HEK293 (cell line): ENCODE measurements at regions not wholly inside any gene's neighbourhood (a gene's known extent, or its start where the extent isn't known, plus 50 kb on each side); places are given as distances from the start of the nearest gene placed in this dataset.

ENCODE experiments used
- CTCF ChIA-PET: fragments of 350-600 bp; formaldehyde crosslinking; extraction: SDS; loops from one replicate; lab custom pipeline; 2021; ENCODE audit warnings: antibody characterized with exemption; lab: Yijun Ruan, JAX
- POLR2A ChIA-PET: fragments of 300-600 bp; formaldehyde crosslinking; extraction: SDS; loops from one replicate; lab custom pipeline; 2020; ENCODE audit warnings: antibody characterized with exemption, inconsistent platforms; lab: Yijun Ruan, JAX
- H3K27ac ChIP-seq: fragments of 200-500 bp; sonication (Bioruptor generic); 2 replicates; pipeline ENCODE4 v1.5.1; 2014; ENCODE audit warnings: low read depth, low read length, control low read depth, inconsistent platforms; ENCODE audit errors: extremely low read depth
- H3K36me3 ChIP-seq, 2 experiments: fragments of 200-500 bp in 1 of 2; sonication (Bioruptor generic) in 1 of 2; 1 replicate in 1 of 2; 2 replicates in 1 of 2; pipeline ENCODE4 v1.5.1; 2014 to 2017; ENCODE audit warnings: inconsistent platforms in 2 of 2, low read length in 2 of 2; ENCODE audit not compliant: control insufficient read depth in 2 of 2, insufficient read depth in 1 of 2
- H3K4me1 ChIP-seq: fragments of 200-500 bp; sonication (Bioruptor generic); 2 replicates; pipeline ENCODE4 v1.5.1; 2014; ENCODE audit warnings: mild to moderate bottlenecking, low read length, inconsistent platforms; ENCODE audit not compliant: control insufficient read depth, insufficient read depth
- H3K4me3 ChIP-seq: 2 replicates; pipeline ENCODE4 v1.5.1; 2011; ENCODE audit warnings: low read depth, mild to moderate bottlenecking, control low read depth, low read length, moderate library complexity
- H3K9me3 ChIP-seq: fragments of 200-500 bp; sonication (Bioruptor generic); 2 replicates; pipeline ENCODE4 v1.5.1; 2014; ENCODE audit warnings: low read depth, low read length, inconsistent platforms; ENCODE audit not compliant: control insufficient read depth, insufficient read depth
- PRDM1 ChIP-seq: fragments of 450-650 bp; formaldehyde crosslinking; IDR thresholded peaks from 2 replicates; pipeline ENCODE4; 2016; ENCODE audit warnings: missing biosample characterization, missing genetic modification characterization
- SP7 ChIP-seq: fragments of 450-650 bp; formaldehyde crosslinking; IDR thresholded peaks from 2 replicates; pipeline ENCODE4 v1.5.1; 2016; ENCODE audit warnings: missing biosample characterization, missing genetic modification characterization
- ZBTB7A ChIP-seq: fragments of 450-650 bp; formaldehyde crosslinking; IDR thresholded peaks from 2 replicates; pipeline ENCODE4 v1.5.1; 2016; ENCODE audit warnings: low read depth, missing biosample characterization, missing genetic modification characterization
- ZFP3 ChIP-seq: fragments of 450-650 bp; formaldehyde crosslinking; IDR thresholded peaks from 2 replicates; pipeline ENCODE4 v1.5.1; 2016; ENCODE audit warnings: low read depth, missing biosample characterization, missing genetic modification characterization
- ZNF354C ChIP-seq: fragments of 450-650 bp; formaldehyde crosslinking; IDR thresholded peaks from 2 replicates; pipeline ENCODE4 v1.5.1; 2016; ENCODE audit warnings: missing biosample characterization, missing genetic modification characterization, low read depth, borderline replicate concordance
- ZNF473 ChIP-seq: fragments of 450-650 bp; formaldehyde crosslinking; IDR thresholded peaks from 2 replicates; pipeline ENCODE4 v1.5.1; 2017; ENCODE audit warnings: missing biosample characterization, missing genetic modification characterization
- ZNF510 ChIP-seq: fragments of 450-650 bp; formaldehyde crosslinking; IDR thresholded peaks from 2 replicates; pipeline ENCODE4 v1.5.1; 2018; ENCODE audit warnings: mild to moderate bottlenecking, missing genetic modification characterization, missing biosample characterization; ENCODE audit not compliant: insufficient replicate concordance
- ZNF561 ChIP-seq: fragments of 450-650 bp; IDR thresholded peaks from 2 replicates; pipeline ENCODE4 v1.5.1; 2018; ENCODE audit warnings: missing biosample characterization, missing genetic modification characterization, borderline replicate concordance
- ZNF585B ChIP-seq: fragments of 450-650 bp; formaldehyde crosslinking; IDR thresholded peaks from 2 replicates; pipeline ENCODE4 v1.5.1; 2016; ENCODE audit warnings: missing biosample characterization, missing genetic modification characterization
- ZNF76 ChIP-seq: fragments of 450-650 bp; formaldehyde crosslinking; IDR thresholded peaks from 2 replicates; pipeline ENCODE4; 2016; ENCODE audit warnings: low read depth, missing biosample characterization, missing genetic modification characterization, borderline replicate concordance
- ZNF837 ChIP-seq: fragments of 450-650 bp; formaldehyde crosslinking; IDR thresholded peaks from 2 replicates; pipeline ENCODE4 v1.5.1; 2016; ENCODE audit warnings: missing biosample characterization, missing genetic modification characterization
- TF ChIP-seq, protein P1 (sequence below): fragments of 450-650 bp; formaldehyde crosslinking; IDR thresholded peaks from 2 replicates; pipeline ENCODE4 v1.5.1; 2016; ENCODE audit warnings: missing biosample characterization, missing genetic modification characterization
- TF ChIP-seq, protein P2 (sequence below): fragments of 450-650 bp; formaldehyde crosslinking; IDR thresholded peaks from 2 replicates; pipeline ENCODE4 v1.5.1; 2016; ENCODE audit warnings: missing biosample characterization, missing genetic modification characterization
- TF ChIP-seq, protein P3 (sequence below): fragments of 450-650 bp; formaldehyde crosslinking; IDR thresholded peaks from 2 replicates; pipeline ENCODE4 v1.5.1; 2016; ENCODE audit warnings: missing biosample characterization, missing genetic modification characterization
- TF ChIP-seq, protein P4 (sequence below): fragments of 450-650 bp; formaldehyde crosslinking; IDR thresholded peaks from 2 replicates; pipeline ENCODE4 v1.5.1; 2016; ENCODE audit warnings: missing biosample characterization, missing genetic modification characterization, borderline replicate concordance

DNA sequence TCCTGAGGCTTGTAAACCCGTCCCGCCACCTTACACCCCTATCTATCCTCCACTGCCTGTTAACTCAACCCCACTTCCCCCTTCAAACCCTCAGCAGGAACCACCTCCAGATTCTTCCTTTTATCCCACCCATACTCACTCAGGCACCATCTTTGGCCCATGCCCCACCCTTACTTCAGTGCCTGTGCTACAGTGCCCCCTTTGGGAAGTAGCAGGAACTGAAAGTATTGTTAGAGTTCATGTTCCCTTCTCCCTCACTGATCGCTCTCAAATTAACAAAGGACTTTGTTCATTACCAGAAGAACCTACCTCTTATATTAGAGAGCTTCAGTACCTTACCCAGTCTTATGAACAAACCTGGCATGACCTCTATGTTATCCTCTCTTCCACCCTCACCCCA, 92.2 kb upstream of the MOCS2 start (continued):
- TF ChIP-seq, protein P1, sequence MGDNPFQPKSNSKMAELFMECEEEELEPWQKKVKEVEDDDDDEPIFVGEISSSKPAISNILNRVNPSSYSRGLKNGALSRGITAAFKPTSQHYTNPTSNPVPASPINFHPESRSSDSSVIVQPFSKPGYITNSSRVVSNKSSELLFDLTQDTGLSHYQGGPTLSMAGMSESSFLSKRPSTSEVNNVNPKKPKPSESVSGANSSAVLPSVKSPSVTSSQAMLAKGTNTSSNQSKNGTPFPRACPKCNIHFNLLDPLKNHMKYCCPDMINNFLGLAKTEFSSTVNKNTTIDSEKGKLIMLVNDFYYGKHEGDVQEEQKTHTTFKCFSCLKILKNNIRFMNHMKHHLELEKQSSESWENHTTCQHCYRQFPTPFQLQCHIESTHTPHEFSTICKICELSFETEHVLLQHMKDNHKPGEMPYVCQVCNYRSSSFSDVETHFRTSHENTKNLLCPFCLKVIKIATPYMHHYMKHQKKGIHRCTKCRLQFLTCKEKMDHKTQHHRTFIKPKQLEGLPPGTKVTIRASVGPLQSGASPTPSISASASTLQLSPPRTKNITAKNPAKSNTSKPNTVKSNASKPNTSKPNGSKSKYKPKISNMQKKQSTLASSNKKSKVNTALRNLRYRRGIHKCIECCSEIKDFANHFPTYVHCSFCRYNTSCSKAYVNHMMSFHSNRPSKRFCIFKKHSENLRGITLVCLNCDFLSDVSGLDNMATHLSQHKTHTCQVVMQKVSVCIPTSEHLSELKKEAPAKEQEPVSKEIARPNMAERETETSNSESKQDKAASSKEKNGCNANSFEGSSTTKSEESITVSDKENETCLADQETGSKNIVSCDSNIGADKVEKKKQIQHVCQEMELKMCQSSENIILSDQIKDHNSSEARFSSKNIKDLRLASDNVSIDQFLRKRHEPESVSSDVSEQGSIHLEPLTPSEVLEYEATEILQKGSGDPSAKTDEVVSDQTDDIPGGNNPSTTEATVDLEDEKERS (tag by site-specific recombination) = no peak
- TF ChIP-seq, protein P2, sequence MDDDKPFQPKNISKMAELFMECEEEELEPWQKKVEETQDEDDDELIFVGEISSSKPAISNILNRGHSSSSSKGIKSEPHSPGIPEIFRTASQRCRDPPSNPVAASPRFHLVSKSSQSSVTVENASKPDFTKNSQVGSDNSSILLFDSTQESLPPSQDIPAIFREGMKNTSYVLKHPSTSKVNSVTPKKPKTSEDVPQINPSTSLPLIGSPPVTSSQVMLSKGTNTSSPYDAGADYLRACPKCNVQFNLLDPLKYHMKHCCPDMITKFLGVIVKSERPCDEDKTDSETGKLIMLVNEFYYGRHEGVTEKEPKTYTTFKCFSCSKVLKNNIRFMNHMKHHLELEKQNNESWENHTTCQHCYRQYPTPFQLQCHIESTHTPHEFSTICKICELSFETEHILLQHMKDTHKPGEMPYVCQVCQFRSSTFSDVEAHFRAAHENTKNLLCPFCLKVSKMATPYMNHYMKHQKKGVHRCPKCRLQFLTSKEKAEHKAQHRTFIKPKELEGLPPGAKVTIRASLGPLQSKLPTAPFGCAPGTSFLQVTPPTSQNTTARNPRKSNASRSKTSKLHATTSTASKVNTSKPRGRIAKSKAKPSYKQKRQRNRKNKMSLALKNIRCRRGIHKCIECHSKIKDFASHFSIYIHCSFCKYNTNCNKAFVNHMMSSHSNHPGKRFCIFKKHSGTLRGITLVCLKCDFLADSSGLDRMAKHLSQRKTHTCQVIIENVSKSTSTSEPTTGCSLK = no peak
- TF ChIP-seq ZFP3 (tag by site-specific recombination) (no peak), ZNF76 (no peak)
- TF ChIP-seq, protein P3, sequence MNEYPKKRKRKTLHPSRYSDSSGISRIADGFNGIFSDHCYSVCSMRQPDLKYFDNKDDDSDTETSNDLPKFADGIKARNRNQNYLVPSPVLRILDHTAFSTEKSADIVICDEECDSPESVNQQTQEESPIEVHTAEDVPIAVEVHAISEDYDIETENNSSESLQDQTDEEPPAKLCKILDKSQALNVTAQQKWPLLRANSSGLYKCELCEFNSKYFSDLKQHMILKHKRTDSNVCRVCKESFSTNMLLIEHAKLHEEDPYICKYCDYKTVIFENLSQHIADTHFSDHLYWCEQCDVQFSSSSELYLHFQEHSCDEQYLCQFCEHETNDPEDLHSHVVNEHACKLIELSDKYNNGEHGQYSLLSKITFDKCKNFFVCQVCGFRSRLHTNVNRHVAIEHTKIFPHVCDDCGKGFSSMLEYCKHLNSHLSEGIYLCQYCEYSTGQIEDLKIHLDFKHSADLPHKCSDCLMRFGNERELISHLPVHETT (tag by site-specific recombination) = no peak

DNA sequence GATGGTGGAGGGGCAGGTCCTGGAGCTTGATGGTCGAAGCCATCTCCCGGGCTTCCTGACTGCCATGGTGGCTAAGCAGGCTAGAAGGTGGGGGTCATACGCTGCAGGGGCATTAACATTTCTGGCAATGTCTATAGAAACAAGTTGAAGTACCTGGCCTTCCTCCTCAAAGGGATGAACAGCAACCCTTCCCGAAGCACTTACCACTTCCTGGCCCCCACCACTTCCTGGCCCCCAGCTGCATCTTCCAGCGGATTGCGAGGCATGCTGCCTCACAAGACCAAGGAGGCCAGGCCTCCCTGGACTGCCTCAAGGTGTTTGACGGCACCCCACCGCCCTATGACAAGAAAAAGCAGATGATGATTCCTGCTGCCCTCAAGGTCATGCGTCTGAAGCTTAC, 97.0 kb upstream of the MOCS2 start:
- Histone ChIP-seq H3K4me1 (no peaks in the 10 kb centered on the region), H3K4me3 (no peak overlapping the region), H3K9me3 (no peaks in the 10 kb centered on the region), H3K27ac (no peak overlapping the region)
- POLR2A ChIA-PET = no interaction called here
- TF ChIP-seq ZBTB7A (tag by site-specific recombination) (no peak), SP7 (tag by site-specific recombination) (no peak), ZNF354C (tag by site-specific recombination) (no peak)
- TF ChIP-seq, protein P2 = no peak
- TF ChIP-seq, all 188 proteins: peak for 0
- CTCF ChIA-PET = no interaction called here
- H3K36me3 ChIP-seq = no peaks in the 10 kb centered on the region

DNA sequence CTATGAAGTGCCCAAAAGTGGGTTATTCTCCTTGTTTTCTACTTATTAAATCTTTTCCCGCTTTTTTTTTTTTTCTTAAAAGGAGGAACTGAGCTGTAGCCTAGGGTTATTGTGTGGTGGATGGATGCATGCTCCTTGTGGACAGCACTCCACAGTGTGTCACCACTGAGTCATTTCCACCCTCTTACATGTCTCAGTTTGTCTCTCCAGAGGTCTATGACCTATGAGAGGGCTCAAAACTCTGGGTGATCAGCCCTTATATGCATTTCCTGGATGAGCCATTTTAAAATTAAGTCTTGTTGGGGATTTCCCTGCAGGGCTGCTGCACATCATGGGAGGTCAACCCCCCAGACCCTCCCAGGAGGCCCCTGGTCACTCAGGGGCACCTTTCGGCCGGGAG, 102.2 kb upstream of the MOCS2 start:
- CTCF ChIA-PET = interaction anchor here (0.7 kb wide), 1 partner anchor 1683 kb away, joined by 3 read pairs; no protein-coding TSS in a partner anchor
- TF ChIP-seq ZNF561 (no peak), ZNF510 (no peak), ZNF837 (tag by site-specific recombination) (no peak), ZNF585B (no peak), ZNF473 (no peak), PRDM1 (tag by site-specific recombination) (no peak)
- TF ChIP-seq, protein P4, sequence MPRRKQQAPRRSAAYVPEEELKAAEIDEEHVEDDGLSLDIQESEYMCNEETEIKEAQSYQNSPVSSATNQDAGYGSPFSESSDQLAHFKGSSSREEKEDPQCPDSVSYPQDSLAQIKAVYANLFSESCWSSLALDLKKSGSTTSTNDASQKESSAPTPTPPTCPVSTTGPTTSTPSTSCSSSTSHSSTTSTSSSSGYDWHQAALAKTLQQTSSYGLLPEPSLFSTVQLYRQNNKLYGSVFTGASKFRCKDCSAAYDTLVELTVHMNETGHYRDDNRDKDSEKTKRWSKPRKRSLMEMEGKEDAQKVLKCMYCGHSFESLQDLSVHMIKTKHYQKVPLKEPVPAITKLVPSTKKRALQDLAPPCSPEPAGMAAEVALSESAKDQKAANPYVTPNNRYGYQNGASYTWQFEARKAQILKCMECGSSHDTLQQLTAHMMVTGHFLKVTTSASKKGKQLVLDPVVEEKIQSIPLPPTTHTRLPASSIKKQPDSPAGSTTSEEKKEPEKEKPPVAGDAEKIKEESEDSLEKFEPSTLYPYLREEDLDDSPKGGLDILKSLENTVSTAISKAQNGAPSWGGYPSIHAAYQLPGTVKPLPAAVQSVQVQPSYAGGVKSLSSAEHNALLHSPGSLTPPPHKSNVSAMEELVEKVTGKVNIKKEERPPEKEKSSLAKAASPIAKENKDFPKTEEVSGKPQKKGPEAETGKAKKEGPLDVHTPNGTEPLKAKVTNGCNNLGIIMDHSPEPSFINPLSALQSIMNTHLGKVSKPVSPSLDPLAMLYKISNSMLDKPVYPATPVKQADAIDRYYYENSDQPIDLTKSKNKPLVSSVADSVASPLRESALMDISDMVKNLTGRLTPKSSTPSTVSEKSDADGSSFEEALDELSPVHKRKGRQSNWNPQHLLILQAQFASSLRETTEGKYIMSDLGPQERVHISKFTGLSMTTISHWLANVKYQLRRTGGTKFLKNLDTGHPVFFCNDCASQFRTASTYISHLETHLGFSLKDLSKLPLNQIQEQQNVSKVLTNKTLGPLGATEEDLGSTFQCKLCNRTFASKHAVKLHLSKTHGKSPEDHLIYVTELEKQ (tag by site-specific recombination) = no peak
- TF ChIP-seq, all 188 proteins: peak for 0
- Histone ChIP-seq H3K9me3 (no peaks in the 10 kb centered on the region), H3K4me3 (no peak overlapping the region), H3K27ac (no peak overlapping the region), H3K4me1 (no peaks in the 10 kb centered on the region), H3K36me3 (no peaks in the 10 kb centered on the region)
- POLR2A ChIA-PET = no interaction called here
